ENCODE measurements at regions not wholly inside any gene's neighbourhood (a gene's known extent, or its start where the extent isn't known, plus 50 kb on each side); places are given as distances from the start of the nearest gene placed in this dataset.

DNA sequence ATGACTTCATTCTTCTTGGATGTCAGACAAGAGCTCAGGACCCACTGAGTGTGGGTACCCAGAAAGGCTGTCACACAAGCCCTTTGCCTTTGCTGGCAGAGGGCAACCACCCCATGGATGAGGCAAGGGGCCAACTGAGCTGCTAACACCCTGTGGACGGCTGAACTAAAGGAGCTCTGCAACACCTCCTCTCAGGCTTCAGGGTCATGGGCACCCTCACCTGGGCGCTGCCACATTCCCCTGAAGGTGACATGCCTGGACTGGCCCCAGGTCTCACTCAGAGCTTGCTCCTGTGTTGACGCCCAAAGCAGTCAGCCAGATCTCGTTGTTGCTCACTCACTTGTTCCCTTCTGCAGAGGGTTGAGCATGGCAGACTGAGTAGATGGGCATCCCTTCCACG, 336.8 kb upstream of the TMEM132C start:
- Histone ChIP-seq H3K9me1 (replicated peaks; ENCODE audit: control insufficient read depth, extremely low read depth, insufficient read depth, low read length) (no peaks in the 10 kb centered on the region), H3K4me3 (replicated peaks in 1 of 3; ENCODE audit: insufficient read depth in 1 of 3, low read depth in 1 of 3, low read length in 3 of 3) (no peak overlapping the region), H3K9ac (replicated peaks; ENCODE audit: extremely low read depth, insufficient read depth, low read length) (no peak overlapping the region), H3K4me2 (ENCODE audit: insufficient read depth, low read length) (no peak overlapping the region), H3K79me2 (ENCODE audit: control insufficient read depth, insufficient read depth, low read length) (no peaks in the 10 kb centered on the region), H2AFZ (ENCODE audit: low read depth, low read length) (no peak overlapping the region), H3K4me1 (ENCODE audit: control insufficient read depth, extremely low read depth, insufficient read depth, low read length) (no peaks in the 10 kb centered on the region), H3K27me3 (ENCODE audit: control insufficient read depth in 2 of 2, insufficient read depth in 2 of 2, low read length in 2 of 2) (no peaks in the 10 kb centered on the region), H3K27ac (ENCODE audit: insufficient read depth, low read depth, low read length) (no peak overlapping the region), H4K20me1 (replicated peaks; ENCODE audit: control insufficient read depth, extremely low read depth, insufficient read depth, low read length) (no peaks in the 10 kb centered on the region), H3K9me3 (replicated peaks; ENCODE audit: control insufficient read depth, insufficient read depth, low read length) (peaks cover 6% of the 10 kb centered on the region), H3K36me3 (ENCODE audit: control insufficient read depth in 2 of 2, extremely low read depth in 1 of 2, insufficient read depth in 2 of 2, low read length in 2 of 2) (no peaks in the 10 kb centered on the region)
- FAIRE-seq = no peak
- CTCF ChIA-PET = no interaction called here
- dilution Hi-C loops (cut with MboI; ENCODE audit: extremely low pct_ligation_motif_present, low sequenced_read_pairs) (no loop called here), intact Hi-C loops (cut with micrococcal nuclease) (no loop called here)
- DNase-seq (ENCODE audit: low read depth, low spot score) = no peak
- BruUV-seq (replicated peaks) = no TSS peak
- no peak for TF ChIP-seq JUN (IDR thresholded peaks at IDR 0.05; ENCODE audit: borderline replicate concordance, insufficient read depth, insufficient read length, low read depth)
- POLR2A ChIA-PET = no interaction called here

DNA sequence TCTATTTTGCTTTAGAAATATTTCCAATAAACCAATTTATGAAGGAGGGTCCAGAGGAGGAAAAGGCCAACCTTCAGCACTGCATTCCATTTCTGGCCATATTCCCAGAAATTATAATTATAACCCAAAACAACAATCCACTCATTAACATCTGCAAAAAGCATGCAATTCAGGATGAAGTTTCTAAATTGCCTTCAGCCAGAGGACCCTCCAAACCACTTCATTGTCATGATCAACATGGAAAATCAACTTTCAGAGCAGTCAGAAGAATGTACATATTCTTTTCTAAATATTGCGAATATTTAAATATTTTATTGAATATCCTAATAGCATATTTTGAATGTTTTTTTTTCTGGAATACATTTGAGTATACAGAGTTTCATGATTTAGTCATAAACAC, 332.6 kb upstream of the TMEM132C start:
- DNase-seq (ENCODE audit: low read depth, low spot score) (no peak), FAIRE-seq (no peak)
- no peak overlapping the region for H3K9ac ChIP-seq (replicated peaks; ENCODE audit: extremely low read depth, insufficient read depth, low read length)
- dilution Hi-C loops (cut with MboI; ENCODE audit: extremely low pct_ligation_motif_present, low sequenced_read_pairs) = no loop called here
- no peaks in the 10 kb centered on the region for H3K4me1 ChIP-seq (ENCODE audit: control insufficient read depth, extremely low read depth, insufficient read depth, low read length)
- no peak overlapping the region for H3K27ac ChIP-seq (ENCODE audit: insufficient read depth, low read depth, low read length)
- no peaks in the 10 kb centered on the region for H3K79me2 ChIP-seq (ENCODE audit: control insufficient read depth, insufficient read depth, low read length)
- no peak overlapping the region for H3K4me2 ChIP-seq (ENCODE audit: insufficient read depth, low read length)
- no TSS peak for BruUV-seq (replicated peaks)
- ChIA-PET CTCF (no interaction called here), POLR2A (no interaction called here)
- H2AFZ ChIP-seq (ENCODE audit: low read depth, low read length) = no peak overlapping the region
- intact Hi-C loops (cut with micrococcal nuclease) = no loop called here
- H4K20me1 ChIP-seq (replicated peaks; ENCODE audit: control insufficient read depth, extremely low read depth, insufficient read depth, low read length) = no peaks in the 10 kb centered on the region
- no peaks in the 10 kb centered on the region for H3K27me3 ChIP-seq (ENCODE audit: control insufficient read depth in 2 of 2, insufficient read depth in 2 of 2, low read length in 2 of 2)
- H3K36me3 ChIP-seq (ENCODE audit: control insufficient read depth in 2 of 2, extremely low read depth in 1 of 2, insufficient read depth in 2 of 2, low read length in 2 of 2) = no peaks in the 10 kb centered on the region
- no peaks in the 10 kb centered on the region for H3K9me1 ChIP-seq (replicated peaks; ENCODE audit: control insufficient read depth, extremely low read depth, insufficient read depth, low read length)
- H3K4me3 ChIP-seq (replicated peaks in 1 of 3; ENCODE audit: insufficient read depth in 1 of 3, low read depth in 1 of 3, low read length in 3 of 3) = no peak overlapping the region
- TF ChIP-seq GATA2 (IDR thresholded peaks at IDR 0.05; ENCODE audit: insufficient read depth, insufficient read length, low read depth, low read length) = no peak
- TF ChIP-seq, protein P1, sequence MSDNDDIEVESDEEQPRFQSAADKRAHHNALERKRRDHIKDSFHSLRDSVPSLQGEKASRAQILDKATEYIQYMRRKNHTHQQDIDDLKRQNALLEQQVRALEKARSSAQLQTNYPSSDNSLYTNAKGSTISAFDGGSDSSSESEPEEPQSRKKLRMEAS (IDR thresholded peaks at IDR 0.05; ENCODE audit: insufficient read depth, insufficient read length) = no peak
- TF ChIP-seq, protein P2, sequence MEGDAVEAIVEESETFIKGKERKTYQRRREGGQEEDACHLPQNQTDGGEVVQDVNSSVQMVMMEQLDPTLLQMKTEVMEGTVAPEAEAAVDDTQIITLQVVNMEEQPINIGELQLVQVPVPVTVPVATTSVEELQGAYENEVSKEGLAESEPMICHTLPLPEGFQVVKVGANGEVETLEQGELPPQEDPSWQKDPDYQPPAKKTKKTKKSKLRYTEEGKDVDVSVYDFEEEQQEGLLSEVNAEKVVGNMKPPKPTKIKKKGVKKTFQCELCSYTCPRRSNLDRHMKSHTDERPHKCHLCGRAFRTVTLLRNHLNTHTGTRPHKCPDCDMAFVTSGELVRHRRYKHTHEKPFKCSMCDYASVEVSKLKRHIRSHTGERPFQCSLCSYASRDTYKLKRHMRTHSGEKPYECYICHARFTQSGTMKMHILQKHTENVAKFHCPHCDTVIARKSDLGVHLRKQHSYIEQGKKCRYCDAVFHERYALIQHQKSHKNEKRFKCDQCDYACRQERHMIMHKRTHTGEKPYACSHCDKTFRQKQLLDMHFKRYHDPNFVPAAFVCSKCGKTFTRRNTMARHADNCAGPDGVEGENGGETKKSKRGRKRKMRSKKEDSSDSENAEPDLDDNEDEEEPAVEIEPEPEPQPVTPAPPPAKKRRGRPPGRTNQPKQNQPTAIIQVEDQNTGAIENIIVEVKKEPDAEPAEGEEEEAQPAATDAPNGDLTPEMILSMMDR (IDR thresholded peaks at IDR 0.05; ENCODE audit: extremely low read depth in 1 of 2, insufficient read depth in 1 of 2, low read depth in 1 of 2, low read length in 2 of 2) = no peak
- H3K9me3 ChIP-seq (replicated peaks; ENCODE audit: control insufficient read depth, insufficient read depth, low read length) = peaks cover 12% of the 10 kb centered on the region

Measured in endothelial cell of umbilical vein (primary cell).